RWPE2 (cell line): ENCODE measurements at regions not wholly inside any gene's neighbourhood (a gene's known extent, or its start where the extent isn't known, plus 50 kb on each side); places are given as distances from the start of the nearest gene placed in this dataset.

Experiments
- ATAC-seq: fragments of 200-7000 bp; cut with Tn5 transposase; 3 replicates; pipeline ENCODE4 v1.9.1; 2021; ENCODE audit warnings: low read depth
- DNase-seq: peaks from one replicate; pipeline ENCODE4 v3.0.0-alpha.2; 2020; ENCODE audit warnings: low spot score
- H3K27ac ChIP-seq: fragments of 450-650 bp; 2 replicates; pipeline ENCODE4 v1.5.1; 2017; ENCODE audit warnings: mild to moderate bottlenecking; ENCODE audit not compliant: poor library complexity, severe bottlenecking
- H3K27me3 ChIP-seq: fragments of 250-450 bp; sonication (Bioruptor Pico); 2 replicates; pipeline ENCODE4 v1.5.1; 2021; ENCODE audit warnings: mild to moderate bottlenecking, moderate library complexity; ENCODE audit not compliant: insufficient read depth, poor library complexity, severe bottlenecking
- H3K36me3 ChIP-seq: fragments of 250-450 bp; sonication (Bioruptor Pico); 2 replicates; pipeline ENCODE4 v1.5.1; 2020; ENCODE audit warnings: low read depth, mild to moderate bottlenecking, moderate library complexity
- H3K4me1 ChIP-seq: fragments of 250-450 bp; sonication (Bioruptor Pico); 2 replicates; pipeline ENCODE4 v1.5.1; 2021; ENCODE audit warnings: mild to moderate bottlenecking, moderate library complexity; ENCODE audit not compliant: insufficient read depth, poor library complexity, severe bottlenecking
- H3K4me3 ChIP-seq: fragments of 250-450 bp; sonication (Bioruptor Pico); 2 replicates; pipeline ENCODE4 v1.5.1; 2021; ENCODE audit warnings: mild to moderate bottlenecking, moderate library complexity; ENCODE audit not compliant: severe bottlenecking
- H3K9me3 ChIP-seq: fragments of 250-450 bp; sonication (Bioruptor Pico); 2 replicates; pipeline ENCODE4 v1.5.1; 2021; ENCODE audit warnings: mild to moderate bottlenecking, moderate library complexity; ENCODE audit not compliant: severe bottlenecking
- TF ChIP-seq, protein P1 (sequence below): fragments of 450-650 bp; IDR thresholded peaks from one replicate; pipeline ENCODE4 v1.5.1; 2017; ENCODE audit warnings: mild to moderate bottlenecking, moderate library complexity; ENCODE audit not compliant: poor library complexity, severe bottlenecking

DNA sequence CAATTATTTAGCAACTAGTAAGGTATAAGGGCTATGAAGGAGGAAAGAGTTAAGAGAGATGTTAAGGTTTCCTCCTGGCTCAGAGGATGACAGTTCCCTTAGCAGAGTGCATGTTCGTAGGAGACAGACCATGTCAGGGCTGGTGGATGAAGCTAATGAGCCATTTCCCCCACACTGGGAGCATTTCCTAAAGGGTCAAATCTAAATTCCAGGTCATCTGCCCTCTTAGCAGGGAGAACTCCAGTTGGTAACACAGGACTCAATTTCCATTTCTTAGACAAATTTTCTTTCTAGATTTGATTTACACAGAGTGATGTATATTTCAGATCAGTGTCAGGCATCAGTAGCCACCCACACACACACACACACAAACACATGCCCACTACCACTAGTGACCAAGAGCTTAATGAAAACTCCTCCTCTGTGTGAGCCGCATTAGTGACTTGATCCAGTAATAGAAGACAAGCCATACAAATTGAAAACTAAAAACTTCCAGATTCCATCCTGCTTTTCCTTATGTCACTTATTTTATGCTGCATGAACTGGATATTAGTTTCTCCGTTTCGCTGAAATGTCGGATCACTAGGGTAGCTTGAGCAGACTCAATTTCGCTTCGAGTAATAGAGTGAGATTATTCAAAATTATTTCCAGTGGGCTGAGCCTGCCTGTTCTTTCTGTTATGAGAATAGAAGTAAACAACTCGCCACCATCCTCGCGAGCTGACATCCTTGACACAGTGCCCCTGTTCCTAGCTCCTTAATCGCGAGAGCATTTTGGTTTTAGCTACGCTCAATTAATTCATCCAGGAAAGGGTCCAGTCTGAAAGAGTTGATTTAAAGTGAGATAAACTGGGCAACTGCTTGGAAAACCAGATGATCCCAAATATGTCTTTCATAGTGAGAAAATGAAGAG, 582.6 kb downstream of the SOX6 start:
- Histone ChIP-seq H3K36me3 (no peaks in the 10 kb centered on the region), H3K4me3 (no peak overlapping the region), H3K27me3 (no peaks in the 10 kb centered on the region), H3K4me1 (no peaks in the 10 kb centered on the region), H3K9me3 (no peaks in the 10 kb centered on the region), H3K27ac (no peak overlapping the region)
- ATAC-seq: no peak
- TF ChIP-seq, protein P1, sequence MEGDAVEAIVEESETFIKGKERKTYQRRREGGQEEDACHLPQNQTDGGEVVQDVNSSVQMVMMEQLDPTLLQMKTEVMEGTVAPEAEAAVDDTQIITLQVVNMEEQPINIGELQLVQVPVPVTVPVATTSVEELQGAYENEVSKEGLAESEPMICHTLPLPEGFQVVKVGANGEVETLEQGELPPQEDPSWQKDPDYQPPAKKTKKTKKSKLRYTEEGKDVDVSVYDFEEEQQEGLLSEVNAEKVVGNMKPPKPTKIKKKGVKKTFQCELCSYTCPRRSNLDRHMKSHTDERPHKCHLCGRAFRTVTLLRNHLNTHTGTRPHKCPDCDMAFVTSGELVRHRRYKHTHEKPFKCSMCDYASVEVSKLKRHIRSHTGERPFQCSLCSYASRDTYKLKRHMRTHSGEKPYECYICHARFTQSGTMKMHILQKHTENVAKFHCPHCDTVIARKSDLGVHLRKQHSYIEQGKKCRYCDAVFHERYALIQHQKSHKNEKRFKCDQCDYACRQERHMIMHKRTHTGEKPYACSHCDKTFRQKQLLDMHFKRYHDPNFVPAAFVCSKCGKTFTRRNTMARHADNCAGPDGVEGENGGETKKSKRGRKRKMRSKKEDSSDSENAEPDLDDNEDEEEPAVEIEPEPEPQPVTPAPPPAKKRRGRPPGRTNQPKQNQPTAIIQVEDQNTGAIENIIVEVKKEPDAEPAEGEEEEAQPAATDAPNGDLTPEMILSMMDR: no peak
- DNase-seq: no peak

DNA sequence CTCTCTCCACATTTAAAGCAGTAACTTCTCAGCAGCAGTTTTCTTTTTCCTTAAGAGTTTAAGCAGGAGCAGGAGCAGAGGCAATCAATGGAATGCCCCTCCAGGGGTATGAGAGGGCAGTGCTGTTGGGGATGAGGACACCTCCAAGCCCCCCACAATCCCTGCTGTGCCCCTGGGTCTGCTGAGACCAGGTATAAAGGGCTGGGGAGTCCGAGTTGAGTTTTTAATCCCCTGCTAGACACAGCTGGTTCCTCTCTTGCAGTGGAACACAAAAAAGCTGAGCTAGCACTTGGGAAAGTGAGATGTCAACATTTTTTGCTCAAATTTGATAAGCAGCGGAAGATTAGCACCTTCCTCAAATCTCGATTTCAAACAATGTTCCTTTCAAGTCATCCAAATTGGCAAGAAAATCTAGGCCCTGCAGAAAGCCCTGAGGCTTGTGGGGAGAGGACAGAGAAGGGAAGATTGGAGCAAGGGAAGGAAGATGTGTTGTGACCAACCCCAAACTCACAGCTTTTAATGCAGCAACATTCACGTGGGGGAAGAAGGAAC, 581.9 kb downstream of the SOX6 start:
- Histone ChIP-seq H3K4me1 (no peaks in the 10 kb centered on the region), H3K27me3 (no peaks in the 10 kb centered on the region), H3K27ac (no peak overlapping the region), H3K36me3 (no peaks in the 10 kb centered on the region), H3K9me3 (no peaks in the 10 kb centered on the region), H3K4me3 (no peak overlapping the region)
- DNase-seq (no peak), ATAC-seq (no peak)
- TF ChIP-seq, protein P1: no peak

DNA sequence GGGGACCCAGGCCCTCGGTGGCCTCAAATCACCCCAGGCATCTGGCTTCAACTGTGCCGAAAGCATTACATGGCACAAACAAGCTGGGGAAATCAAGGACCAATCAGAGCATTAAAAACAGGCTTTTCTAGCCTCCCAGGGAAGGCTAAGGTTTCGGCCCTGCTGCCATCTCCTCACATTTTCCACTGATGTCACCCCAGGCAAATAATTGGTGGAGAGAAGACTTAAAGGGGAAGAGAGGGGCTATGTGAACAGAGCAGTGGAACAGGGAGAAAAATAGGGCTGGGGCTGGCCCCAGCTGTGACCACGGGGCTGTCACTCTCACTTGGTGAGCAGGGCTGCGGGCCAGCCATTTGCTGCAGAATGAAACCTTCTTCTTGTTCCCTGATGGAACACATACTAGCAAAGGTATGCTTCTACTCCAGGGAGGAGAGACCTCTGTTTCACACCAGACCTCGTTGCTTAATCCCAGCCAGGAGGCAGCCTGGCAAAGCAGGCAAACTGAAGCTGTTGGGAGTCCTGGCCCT, 581.3 kb downstream of the SOX6 start:
- Histone ChIP-seq H3K36me3 (no peaks in the 10 kb centered on the region), H3K27me3 (no peaks in the 10 kb centered on the region), H3K4me3 (no peak overlapping the region), H3K9me3 (no peaks in the 10 kb centered on the region), H3K4me1 (no peaks in the 10 kb centered on the region), H3K27ac (no peak overlapping the region)
- DNase-seq (no peak), ATAC-seq (no peak)
- TF ChIP-seq, protein P1: no peak

- Histone ChIP-seq H3K9me3 (no peaks in the 10 kb centered on the region), H3K27ac (no peak overlapping the region), H3K27me3 (no peaks in the 10 kb centered on the region), H3K4me3 (no peak overlapping the region), H3K36me3 (no peaks in the 10 kb centered on the region), H3K4me1 (no peaks in the 10 kb centered on the region)
- DNase-seq (no peak), ATAC-seq (no peak)
- TF ChIP-seq, protein P1: no peak
Measured at GRCh38 chr11:15775797-15776196, 580.5 kb downstream of the SOX6 start.
